RWPE1 (cell line): ENCODE measurements at regions not wholly inside any gene's neighbourhood (a gene's known extent, or its start where the extent isn't known, plus 50 kb on each side); places are given as distances from the start of the nearest gene placed in this dataset.

Source experiments
- CTCF ChIA-PET: fragments of 350-600 bp; sonication (Branson Sonifier 250); formaldehyde crosslinking; extraction: SDS; loops from one replicate; lab custom pipeline; 2021; lab: Yijun Ruan, JAX
- POLR2A ChIA-PET: fragments of 400-600 bp; formaldehyde crosslinking; extraction: SDS; loops from one replicate; lab custom pipeline; 2020; ENCODE audit warnings: antibody characterized with exemption; ENCODE audit not compliant: low non-redundant PET; lab: Yijun Ruan, JAX
- DNase-seq: peaks from one replicate; pipeline ENCODE4 v3.0.0; 2012; ENCODE audit warnings: low spot score
- H3K27ac ChIP-seq: fragments of 450-650 bp; 2 replicates; pipeline ENCODE4 v1.5.1; 2017
- TF ChIP-seq, protein P1 (sequence below): fragments of 450-650 bp; conservative IDR thresholded peaks from 2 replicates; pipeline ENCODE4 v1.5.1; 2017; ENCODE audit warnings: low read depth, mild to moderate bottlenecking

DNA sequence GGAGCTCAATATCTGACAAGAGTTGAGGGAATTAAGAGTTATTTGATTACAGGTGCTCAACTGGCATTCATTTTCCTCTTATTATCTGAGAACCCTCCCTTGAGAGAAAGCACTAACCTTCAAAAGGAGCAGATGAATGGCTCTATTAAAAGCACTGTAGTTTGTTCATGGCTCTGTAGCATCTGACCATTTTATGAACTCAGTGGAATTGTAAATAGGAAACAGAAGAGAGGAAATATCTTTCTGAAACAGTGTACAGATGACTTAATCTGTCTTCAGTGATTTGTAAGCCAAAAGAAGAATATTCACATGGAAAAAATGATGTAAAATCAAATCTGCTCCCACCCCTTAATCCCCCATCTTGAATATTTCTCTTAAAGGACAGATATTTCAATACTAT is 810.4 kb upstream of the GRAMD2B start:
- DNase-seq = no peak
- ChIA-PET POLR2A (no interaction called here), CTCF (interaction anchor here (0.7 kb wide), 1 partner anchor 687 kb away, joined by 3 read pairs; no protein-coding TSS in a partner anchor)
- TF ChIP-seq, protein P1, sequence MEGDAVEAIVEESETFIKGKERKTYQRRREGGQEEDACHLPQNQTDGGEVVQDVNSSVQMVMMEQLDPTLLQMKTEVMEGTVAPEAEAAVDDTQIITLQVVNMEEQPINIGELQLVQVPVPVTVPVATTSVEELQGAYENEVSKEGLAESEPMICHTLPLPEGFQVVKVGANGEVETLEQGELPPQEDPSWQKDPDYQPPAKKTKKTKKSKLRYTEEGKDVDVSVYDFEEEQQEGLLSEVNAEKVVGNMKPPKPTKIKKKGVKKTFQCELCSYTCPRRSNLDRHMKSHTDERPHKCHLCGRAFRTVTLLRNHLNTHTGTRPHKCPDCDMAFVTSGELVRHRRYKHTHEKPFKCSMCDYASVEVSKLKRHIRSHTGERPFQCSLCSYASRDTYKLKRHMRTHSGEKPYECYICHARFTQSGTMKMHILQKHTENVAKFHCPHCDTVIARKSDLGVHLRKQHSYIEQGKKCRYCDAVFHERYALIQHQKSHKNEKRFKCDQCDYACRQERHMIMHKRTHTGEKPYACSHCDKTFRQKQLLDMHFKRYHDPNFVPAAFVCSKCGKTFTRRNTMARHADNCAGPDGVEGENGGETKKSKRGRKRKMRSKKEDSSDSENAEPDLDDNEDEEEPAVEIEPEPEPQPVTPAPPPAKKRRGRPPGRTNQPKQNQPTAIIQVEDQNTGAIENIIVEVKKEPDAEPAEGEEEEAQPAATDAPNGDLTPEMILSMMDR = no peak
- no peak overlapping the region for H3K27ac ChIP-seq

DNA sequence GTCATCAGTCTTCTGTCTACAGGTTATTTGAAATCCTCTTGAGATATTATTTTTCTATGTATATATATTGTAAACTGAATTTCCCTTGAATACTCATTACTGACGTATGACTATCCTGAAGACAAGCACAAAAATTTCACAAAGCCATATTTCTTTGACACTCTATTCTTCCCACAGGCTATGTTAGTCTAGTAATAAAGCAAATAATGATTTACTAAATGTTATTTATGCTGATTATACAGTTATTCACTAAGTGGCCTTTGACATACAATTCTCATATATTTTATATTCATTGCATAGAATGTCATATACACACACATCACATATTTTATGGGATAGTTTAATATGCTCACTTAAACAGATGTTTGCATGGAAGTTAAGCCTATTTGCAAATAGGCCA is 793.0 kb upstream of the GRAMD2B start:
- ChIA-PET POLR2A (no interaction called here), CTCF (no interaction called here)
- no peak overlapping the region for H3K27ac ChIP-seq
- TF ChIP-seq, protein P1 = no peak
- DNase-seq = no peak

DNA sequence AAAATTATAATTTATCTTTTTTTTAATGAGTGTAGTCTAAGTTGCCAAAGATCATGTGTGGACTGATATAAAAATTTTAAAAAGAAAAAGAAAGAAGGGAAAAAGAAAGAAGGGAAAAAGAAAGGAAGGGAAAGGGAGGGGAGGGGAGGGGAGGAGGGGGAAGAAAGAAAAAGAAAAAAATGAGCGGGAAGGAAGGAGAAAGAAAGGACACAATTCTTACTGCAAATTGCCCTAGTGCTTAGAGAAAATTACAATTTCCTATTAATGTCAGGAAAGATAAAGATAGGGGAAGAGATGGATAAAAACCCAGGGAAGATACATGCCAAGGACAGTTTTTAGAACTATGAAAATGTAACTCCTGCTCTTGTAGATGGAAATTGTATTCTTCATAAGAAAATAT is 789.7 kb upstream of the GRAMD2B start:
- POLR2A ChIA-PET = no interaction called here

DNA sequence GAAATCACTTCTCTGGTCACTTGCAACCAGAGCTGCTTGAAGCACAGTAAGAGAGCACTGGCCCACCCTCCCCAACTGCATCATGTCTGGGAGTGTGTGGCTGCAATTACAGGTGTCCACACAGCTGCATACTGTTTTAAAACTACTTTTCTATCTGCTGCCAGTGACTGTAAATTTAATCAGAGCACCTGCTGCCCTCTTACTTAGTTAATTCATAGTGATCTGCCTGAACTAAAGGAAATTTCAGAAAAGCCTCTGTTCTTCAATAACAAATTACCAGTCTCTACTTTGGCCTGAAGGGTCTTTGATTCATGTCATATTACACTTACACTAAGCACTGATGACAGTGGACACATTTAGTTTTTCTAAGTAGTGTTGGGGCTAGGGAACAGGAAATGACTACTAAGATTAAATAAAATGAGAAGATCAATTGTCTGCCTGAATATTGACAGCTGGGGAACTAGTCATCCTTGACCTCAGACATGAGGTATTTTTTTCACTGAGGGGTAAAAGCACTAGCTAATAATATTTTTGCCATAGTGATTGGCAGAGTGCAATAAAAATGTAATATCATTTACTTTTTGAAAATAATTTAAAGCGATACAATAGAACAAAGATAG is 788.9 kb upstream of the GRAMD2B start:
- ChIA-PET POLR2A (no interaction called here), CTCF (no interaction called here)
- no peak overlapping the region for H3K27ac ChIP-seq
- TF ChIP-seq, protein P1 = no peak
- no peak for DNase-seq

More for the DNA sequence above, 789.7 kb upstream of the GRAMD2B start:
- H3K27ac ChIP-seq = no peak overlapping the region
- TF ChIP-seq, protein P1 = no peak
- DNase-seq = no peak
- CTCF ChIA-PET = no interaction called here

DNA sequence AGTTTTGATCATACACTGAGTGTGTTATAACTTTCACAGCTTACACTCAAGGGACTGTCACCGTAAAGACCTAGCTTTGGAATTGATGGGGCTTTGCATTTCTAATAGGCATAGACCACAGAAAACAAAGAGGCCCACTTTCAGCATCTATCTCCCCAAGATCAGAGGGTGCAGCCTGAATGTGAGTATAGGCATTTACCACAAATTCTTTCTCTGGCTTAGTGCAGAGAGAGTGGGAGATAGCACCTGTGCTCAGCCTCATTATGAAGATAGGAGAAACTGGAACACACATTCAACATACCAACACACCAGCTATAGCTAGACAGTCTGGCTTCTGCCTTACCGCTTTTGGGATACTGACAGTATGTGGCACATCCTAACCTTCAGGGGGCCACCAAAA is 783.4 kb upstream of the GRAMD2B start:
- no peak overlapping the region for H3K27ac ChIP-seq
- CTCF ChIA-PET = no interaction called here
- TF ChIP-seq, protein P1 = no peak
- POLR2A ChIA-PET = no interaction called here
- no peak for DNase-seq

DNA sequence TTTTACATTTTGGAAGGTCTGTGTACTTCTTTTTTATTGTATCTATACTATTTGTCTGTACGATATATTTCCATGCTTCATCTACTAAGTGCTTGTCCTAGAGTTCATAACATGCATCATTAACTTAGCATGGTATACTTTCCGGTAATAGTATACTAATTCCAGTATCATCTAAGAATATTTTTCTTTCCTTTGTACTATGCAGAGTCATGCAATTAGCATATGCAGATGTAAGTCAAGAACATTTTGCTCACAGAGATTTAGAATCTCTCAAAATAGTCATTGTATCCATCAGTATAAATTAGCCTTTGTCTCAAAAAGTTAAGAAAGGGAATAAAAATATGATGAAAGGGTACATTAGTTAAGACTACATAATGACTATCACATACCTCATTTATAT is 770.4 kb upstream of the GRAMD2B start:
- POLR2A ChIA-PET = no interaction called here
- TF ChIP-seq, protein P1 = no peak
- no peak for DNase-seq
- H3K27ac ChIP-seq = no peak overlapping the region
- CTCF ChIA-PET = no interaction called here
